Suprapubic skin (tissue), 4 donors: ENCODE measurements at regions not wholly inside any gene's neighbourhood (a gene's known extent, or its start where the extent isn't known, plus 50 kb on each side); places are given as distances from the start of the nearest gene placed in this dataset.

Experiments used
- EP300 ChIP-seq: sonication (generic); formaldehyde crosslinking; IDR thresholded peaks from one replicate; pipeline ENCODE4 v1.6.1; 2017; ENCODE audit warnings: antibody characterized with exemption
- POLR2A ChIP-seq, 2 donors: fragments of 450-650 bp; IDR thresholded peaks; one replicate each; pipeline ENCODE4 v1.6.1; 2017; ENCODE audit warnings: antibody characterized with exemption in 2 of 2, mild to moderate bottlenecking in 2 of 2, moderate library complexity in 2 of 2
- POLR2AphosphoS5 ChIP-seq, 3 donors: sonication (generic); formaldehyde crosslinking; IDR thresholded peaks; one replicate each; pipeline ENCODE4 v1.6.1; 2017; ENCODE audit warnings: antibody characterized with exemption in 3 of 3
- TF ChIP-seq, protein P1 (sequence below), 2 donors: fragments of 200-600 bp in 1 of 2; fragments of 450-650 bp in 1 of 2; sonication (generic) in 1 of 2; IDR thresholded peaks; one replicate each; pipeline ENCODE4 v1.5.1; 2016 to 2019; ENCODE audit warnings: antibody characterized with exemption in 2 of 2, mild to moderate bottlenecking in 1 of 2, moderate library complexity in 1 of 2

DNA sequence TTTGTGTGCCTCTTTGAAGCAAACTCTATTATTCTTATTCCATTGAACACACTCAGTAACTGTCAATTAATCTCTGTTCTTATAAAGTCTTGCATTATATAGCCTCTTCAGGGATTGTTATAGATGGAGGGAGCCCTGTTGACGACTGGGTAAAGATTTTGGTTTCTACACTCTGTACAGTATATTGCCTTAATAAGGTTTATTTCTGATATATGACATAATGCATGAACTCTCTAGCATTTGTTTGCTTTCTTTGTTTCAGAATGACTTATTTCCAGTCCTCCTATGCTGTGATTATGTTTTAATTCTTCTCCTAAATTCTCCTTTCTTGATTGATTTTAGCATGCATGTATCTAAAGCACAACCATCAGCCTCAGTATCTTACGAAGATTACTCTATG lies 494.9 kb downstream of the DIPK2A start:
- TF ChIP-seq, protein P1, sequence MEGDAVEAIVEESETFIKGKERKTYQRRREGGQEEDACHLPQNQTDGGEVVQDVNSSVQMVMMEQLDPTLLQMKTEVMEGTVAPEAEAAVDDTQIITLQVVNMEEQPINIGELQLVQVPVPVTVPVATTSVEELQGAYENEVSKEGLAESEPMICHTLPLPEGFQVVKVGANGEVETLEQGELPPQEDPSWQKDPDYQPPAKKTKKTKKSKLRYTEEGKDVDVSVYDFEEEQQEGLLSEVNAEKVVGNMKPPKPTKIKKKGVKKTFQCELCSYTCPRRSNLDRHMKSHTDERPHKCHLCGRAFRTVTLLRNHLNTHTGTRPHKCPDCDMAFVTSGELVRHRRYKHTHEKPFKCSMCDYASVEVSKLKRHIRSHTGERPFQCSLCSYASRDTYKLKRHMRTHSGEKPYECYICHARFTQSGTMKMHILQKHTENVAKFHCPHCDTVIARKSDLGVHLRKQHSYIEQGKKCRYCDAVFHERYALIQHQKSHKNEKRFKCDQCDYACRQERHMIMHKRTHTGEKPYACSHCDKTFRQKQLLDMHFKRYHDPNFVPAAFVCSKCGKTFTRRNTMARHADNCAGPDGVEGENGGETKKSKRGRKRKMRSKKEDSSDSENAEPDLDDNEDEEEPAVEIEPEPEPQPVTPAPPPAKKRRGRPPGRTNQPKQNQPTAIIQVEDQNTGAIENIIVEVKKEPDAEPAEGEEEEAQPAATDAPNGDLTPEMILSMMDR (IDR thresholded peaks at IDR 0.05), result no peak
- TF ChIP-seq POLR2AphosphoS5 (IDR thresholded peaks at IDR 0.05) (no peak), POLR2A (IDR thresholded peaks at IDR 0.05) (no peak), EP300 (no peak)
